ENCODE measurements at regions not wholly inside any gene's neighbourhood (a gene's known extent, or its start where the extent isn't known, plus 50 kb on each side); places are given as distances from the start of the nearest gene placed in this dataset.

- H3F3A ChIP-seq (ENCODE audit: insufficient read depth, low read length, poor library complexity, severe bottlenecking), result no peaks in the 10 kb centered on the region
- no peaks in the 10 kb centered on the region for H3K9me2 ChIP-seq (ENCODE audit: insufficient read depth, low read length)
- H4K20me1 ChIP-seq (ENCODE audit: insufficient read depth), result no peaks in the 10 kb centered on the region
- no peak overlapping the region for H3K4me3 ChIP-seq (ENCODE audit: low read length)
- H3K9me3 ChIP-seq (ENCODE audit: low read length), result no peaks in the 10 kb centered on the region
- H3K79me2 ChIP-seq (replicated peaks; ENCODE audit: insufficient read depth, low read length), result no peaks in the 10 kb centered on the region
- H3K9ac ChIP-seq (ENCODE audit: low read length), result no peak overlapping the region
- no peaks in the 10 kb centered on the region for H3K27me3 ChIP-seq (ENCODE audit: insufficient read depth, low read depth, low read length)
- H3K27ac ChIP-seq (ENCODE audit: low read length), result no peak overlapping the region
- TF ChIP-seq EP300 (conservative IDR thresholded peaks at IDR 0.05; ENCODE audit: poor library complexity, severe bottlenecking) (no peak), TAF1 (IDR thresholded peaks at IDR 0.05; ENCODE audit: low read depth) (no peak)
- no peak overlapping the region for H3K4me2 ChIP-seq (ENCODE audit: low read length)
- H3K36me3 ChIP-seq (ENCODE audit: insufficient read depth, low read length), result no peaks in the 10 kb centered on the region
- H2AFZ ChIP-seq (ENCODE audit: low read depth, low read length), result no peak overlapping the region
Measured at GRCh38 chr12:39003541-39004155, 98.3 kb upstream of the CPNE8 start.

- H3K4me2 ChIP-seq (ENCODE audit: low read length), result no peak overlapping the region
- H3K27ac ChIP-seq (ENCODE audit: low read length), result no peak overlapping the region
- H3K4me3 ChIP-seq (ENCODE audit: low read length), result no peak overlapping the region
- H3K36me3 ChIP-seq (ENCODE audit: insufficient read depth, low read length), result no peaks in the 10 kb centered on the region
- H3K27me3 ChIP-seq (ENCODE audit: insufficient read depth, low read depth, low read length), result no peaks in the 10 kb centered on the region
- H4K20me1 ChIP-seq (ENCODE audit: insufficient read depth), result no peaks in the 10 kb centered on the region
- no peaks in the 10 kb centered on the region for H3F3A ChIP-seq (ENCODE audit: insufficient read depth, low read length, poor library complexity, severe bottlenecking)
- H3K9me2 ChIP-seq (ENCODE audit: insufficient read depth, low read length), result no peaks in the 10 kb centered on the region
- H3K9me3 ChIP-seq (ENCODE audit: low read length), result no peaks in the 10 kb centered on the region
- no peaks in the 10 kb centered on the region for H3K79me2 ChIP-seq (replicated peaks; ENCODE audit: insufficient read depth, low read length)
- H3K9ac ChIP-seq (ENCODE audit: low read length), result no peak overlapping the region
- no peak overlapping the region for H2AFZ ChIP-seq (ENCODE audit: low read depth, low read length)
- TF ChIP-seq REST (IDR thresholded peaks at IDR 0.05; ENCODE audit: borderline replicate concordance), result no peak
- no peak for TF ChIP-seq SMC3 (conservative IDR thresholded peaks at IDR 0.05; ENCODE audit: poor library complexity)
- TF ChIP-seq CTCF (IDR thresholded peaks at IDR 0.05; ENCODE audit: poor library complexity, severe bottlenecking), result no peak
- no peak for TF ChIP-seq MXI1 (conservative IDR thresholded peaks at IDR 0.05; ENCODE audit: poor library complexity, severe bottlenecking)
- TF ChIP-seq EZH2 (IDR thresholded peaks at IDR 0.05; ENCODE audit: borderline replicate concordance, insufficient read depth, low read length, poor library complexity, severe bottlenecking), result no peak
- no peak for TF ChIP-seq RAD21 (conservative IDR thresholded peaks at IDR 0.05)
- TF ChIP-seq EP300 (conservative IDR thresholded peaks at IDR 0.05; ENCODE audit: poor library complexity, severe bottlenecking), result no peak
- TF ChIP-seq POLR2AphosphoS5 (IDR thresholded peaks at IDR 0.05), result no peak
- TF ChIP-seq TAF1 (IDR thresholded peaks at IDR 0.05; ENCODE audit: low read depth), result no peak
Measured at GRCh38 chr12:39000370-39000769, 95.0 kb upstream of the CPNE8 start.
